HepG2 (cell line): ENCODE measurements at regions not wholly inside any gene's neighbourhood (a gene's known extent, or its start where the extent isn't known, plus 50 kb on each side); places are given as distances from the start of the nearest gene placed in this dataset.

Experiments
- HNF1A ChIP-seq, 2 experiments: sonication (generic) in 1 of 2; formaldehyde crosslinking in 1 of 2; IDR thresholded peaks; 2 replicates each; pipeline versions ENCODE4 v1.4.0 to v1.6.1; 2016 to 2020; ENCODE audit warnings: borderline replicate concordance in 1 of 2, low read depth in 1 of 2, mild to moderate bottlenecking in 1 of 2, missing genetic modification reagents in 1 of 2
- HOXA5 ChIP-seq: sonication (generic); formaldehyde crosslinking; IDR thresholded peaks from 2 replicates; pipeline ENCODE4 v1.4.0; 2020; ENCODE audit warnings: missing genetic modification reagents
- KLF6 ChIP-seq: IDR thresholded peaks from 2 replicates; pipeline ENCODE4 v1.8.0; 2016; ENCODE audit warnings: missing biosample characterization, missing genetic modification reagents
- SRF ChIP-seq: IDR thresholded peaks from 2 replicates; pipeline ENCODE4 v1.6.1; 2011; ENCODE audit warnings: mild to moderate bottlenecking, low read depth, low read length, moderate library complexity
- TFE3 ChIP-seq: IDR thresholded peaks from 2 replicates; pipeline ENCODE4 v1.6.1; 2016
- ZNF382 ChIP-seq: sonication (generic); formaldehyde crosslinking; IDR thresholded peaks from 2 replicates; pipeline ENCODE4 v1.5.0; 2020; ENCODE audit warnings: missing genetic modification reagents, mild to moderate bottlenecking, borderline replicate concordance
- ZNF513 ChIP-seq: sonication (generic); formaldehyde crosslinking; conservative IDR thresholded peaks from 2 replicates; pipeline ENCODE4 v1.5.0; 2020; ENCODE audit warnings: missing genetic modification reagents
- ZNF619 ChIP-seq: sonication (generic); formaldehyde crosslinking; IDR thresholded peaks from 2 replicates; pipeline ENCODE4 v1.4.0; 2020; ENCODE audit warnings: mild to moderate bottlenecking, missing genetic modification reagents
- ZNF777 ChIP-seq: sonication (generic); formaldehyde crosslinking; IDR thresholded peaks from 2 replicates; pipeline ENCODE4 v1.4.0; 2020; ENCODE audit warnings: missing genetic modification reagents

- no peak for TF ChIP-seq HNF1A (IDR thresholded peaks at IDR 0.05; ENCODE audit: low read depth)
- no peak for TF ChIP-seq HNF1A (CRISPR knock-in tag; IDR thresholded peaks at IDR 0.05; ENCODE audit: borderline replicate concordance)
- TF ChIP-seq SRF: no peak
- no peak for TF ChIP-seq ZNF777
- no peak for TF ChIP-seq ZNF382 (CRISPR knock-in tag)
- no peak for TF ChIP-seq ZNF513 (CRISPR knock-in tag)
- TF ChIP-seq HOXA5 (CRISPR knock-in tag): no peak
- TF ChIP-seq TFE3 (CRISPR knock-in tag): no peak
- no peak for TF ChIP-seq KLF6
- no peak for TF ChIP-seq ZNF619 (CRISPR knock-in tag)
- TF ChIP-seq, all 625 proteins: peak for 0
Measured at GRCh38 chr4:79682801-79683530, 274.9 kb upstream of the GK2 start (continued).
